Mononuclear cell (primary cell): ENCODE measurements at regions not wholly inside any gene's neighbourhood (a gene's known extent, or its start where the extent isn't known, plus 50 kb on each side); places are given as distances from the start of the nearest gene placed in this dataset.

Source experiments
- H3K27me3 ChIP-seq: 2 replicates; pipeline ENCODE4 v1.6.0; 2011; ENCODE audit warnings: low read length, control low read depth; ENCODE audit not compliant: insufficient read depth
- H3K4me1 ChIP-seq: 2 replicates; pipeline ENCODE4 v1.5.1; 2011; ENCODE audit warnings: mild to moderate bottlenecking, low read length, control low read depth; ENCODE audit not compliant: insufficient read depth
- H3K4me3 ChIP-seq: 2 replicates; pipeline ENCODE4 v1.5.1; 2011; ENCODE audit warnings: mild to moderate bottlenecking, low read length, moderate library complexity
- H3K9me3 ChIP-seq: 2 replicates; pipeline ENCODE4 v1.5.1; 2011; ENCODE audit warnings: low read depth, mild to moderate bottlenecking, control low read depth, low read length

- Histone ChIP-seq H3K9me3 (no peaks in the 10 kb centered on the region), H3K4me3 (no peak overlapping the region), H3K27me3 (no peaks in the 10 kb centered on the region), H3K4me1 (no peaks in the 10 kb centered on the region)
Observed at GRCh38 chr14:101232340-101233020, 328.8 kb upstream of the DIO3 start.

- no peak overlapping the region for H3K4me3 ChIP-seq
- H3K27me3 ChIP-seq, result no peaks in the 10 kb centered on the region
Observed at GRCh38 chr14:101233021-101233366, 328.3 kb upstream of the DIO3 start.

GRCh38 chr14:101233391-101233790 is 327.9 kb upstream of the DIO3 start:
- no peaks in the 10 kb centered on the region for H3K27me3 ChIP-seq

More at GRCh38 chr14:101233021-101233366, 328.3 kb upstream of the DIO3 start:
- H3K9me3 ChIP-seq, result no peaks in the 10 kb centered on the region
- H3K4me1 ChIP-seq, result no peaks in the 10 kb centered on the region

GRCh38 chr14:101233808-101234207 is 327.5 kb upstream of the DIO3 start:
- H3K9me3 ChIP-seq, result no peaks in the 10 kb centered on the region
- no peak overlapping the region for H3K4me3 ChIP-seq
- no peaks in the 10 kb centered on the region for H3K27me3 ChIP-seq
- H3K4me1 ChIP-seq, result no peaks in the 10 kb centered on the region

More at GRCh38 chr14:101233391-101233790, 327.9 kb upstream of the DIO3 start:
- Histone ChIP-seq H3K9me3 (no peaks in the 10 kb centered on the region), H3K4me3 (no peak overlapping the region), H3K4me1 (no peaks in the 10 kb centered on the region)

GRCh38 chr14:101234244-101234937 is 326.9 kb upstream of the DIO3 start:
- H3K4me3 ChIP-seq, result no peak overlapping the region
- H3K4me1 ChIP-seq, result no peaks in the 10 kb centered on the region
- H3K9me3 ChIP-seq, result no peaks in the 10 kb centered on the region
- no peaks in the 10 kb centered on the region for H3K27me3 ChIP-seq

- H3K4me3 ChIP-seq, result no peak overlapping the region
Observed at GRCh38 chr14:101234999-101235334, 326.3 kb upstream of the DIO3 start.

GRCh38 chr14:101235335-101236103 is 325.8 kb upstream of the DIO3 start:
- Histone ChIP-seq H3K9me3 (no peaks in the 10 kb centered on the region), H3K27me3 (no peaks in the 10 kb centered on the region), H3K4me1 (no peaks in the 10 kb centered on the region), H3K4me3 (no peak overlapping the region)

More at GRCh38 chr14:101234999-101235334, 326.3 kb upstream of the DIO3 start:
- no peaks in the 10 kb centered on the region for H3K9me3 ChIP-seq
- H3K27me3 ChIP-seq, result no peaks in the 10 kb centered on the region
- H3K4me1 ChIP-seq, result no peaks in the 10 kb centered on the region

GRCh38 chr14:101236496-101237251 is 324.6 kb upstream of the DIO3 start:
- no peak overlapping the region for H3K4me3 ChIP-seq
- no peaks in the 10 kb centered on the region for H3K27me3 ChIP-seq
- H3K9me3 ChIP-seq, result no peaks in the 10 kb centered on the region
- no peaks in the 10 kb centered on the region for H3K4me1 ChIP-seq

- Histone ChIP-seq H3K27me3 (no peaks in the 10 kb centered on the region), H3K4me1 (no peaks in the 10 kb centered on the region), H3K4me3 (no peak overlapping the region), H3K9me3 (no peaks in the 10 kb centered on the region)
Observed at GRCh38 chr14:101237252-101237616, 324.1 kb upstream of the DIO3 start.

GRCh38 chr14:101239065-101239464 is 322.2 kb upstream of the DIO3 start:
- no peaks in the 10 kb centered on the region for H3K9me3 ChIP-seq
- H3K27me3 ChIP-seq, result no peaks in the 10 kb centered on the region
- H3K4me3 ChIP-seq, result no peak overlapping the region
- H3K4me1 ChIP-seq, result no peaks in the 10 kb centered on the region

- H3K4me1 ChIP-seq, result no peaks in the 10 kb centered on the region
- no peaks in the 10 kb centered on the region for H3K9me3 ChIP-seq
- no peaks in the 10 kb centered on the region for H3K27me3 ChIP-seq
- no peak overlapping the region for H3K4me3 ChIP-seq
Observed at GRCh38 chr14:101241147-101241546, 320.1 kb upstream of the DIO3 start.

GRCh38 chr14:101241807-101242278 is 319.5 kb upstream of the DIO3 start:
- no peak overlapping the region for H3K4me3 ChIP-seq
- no peaks in the 10 kb centered on the region for H3K9me3 ChIP-seq
- no peaks in the 10 kb centered on the region for H3K27me3 ChIP-seq
- no peaks in the 10 kb centered on the region for H3K4me1 ChIP-seq

- Histone ChIP-seq H3K4me3 (no peak overlapping the region), H3K9me3 (no peaks in the 10 kb centered on the region), H3K4me1 (no peaks in the 10 kb centered on the region), H3K27me3 (no peaks in the 10 kb centered on the region)
Observed at GRCh38 chr14:101242442-101243385, 318.6 kb upstream of the DIO3 start.
